Activated T-cell treated with anti-CD3 and anti-CD28 coated beads for 24 hours (primary cell): ENCODE measurements at regions not wholly inside any gene's neighbourhood (a gene's known extent, or its start where the extent isn't known, plus 50 kb on each side); places are given as distances from the start of the nearest gene placed in this dataset.

Source experiments
- DNase-seq: peaks from one replicate; pipeline ENCODE4 v3.0.0-alpha.2; 2020; ENCODE audit warnings: low read depth

- DNase-seq, result no peak
These were observed 410.7 kb upstream of the TNP1 start for GRCh38 chr2:217270485-217271121.

GRCh38 chr2:217269701-217270484, 410.0 kb upstream of the TNP1 start:
- DNase-seq, result no peak

- DNase-seq, result no peak
These were observed 409.1 kb upstream of the TNP1 start for GRCh38 chr2:217268978-217269377.

GRCh38 chr2:217267758-217268157, 407.9 kb upstream of the TNP1 start:
- no peak for DNase-seq

- DNase-seq, result no peak
These were observed 403.9 kb upstream of the TNP1 start for GRCh38 chr2:217263756-217264155.

GRCh38 chr2:217262911-217263310, 403.0 kb upstream of the TNP1 start:
- no peak for DNase-seq

GRCh38 chr2:217261452-217261851, 401.6 kb upstream of the TNP1 start:
- no peak for DNase-seq

- no peak for DNase-seq
These were observed 400.7 kb upstream of the TNP1 start for GRCh38 chr2:217260441-217261115.

GRCh38 chr2:217258170-217258569, 398.3 kb upstream of the TNP1 start:
- DNase-seq, result no peak

- DNase-seq, result no peak
These were observed 396.4 kb upstream of the TNP1 start for GRCh38 chr2:217256251-217256650.

- DNase-seq, result no peak
These were observed 394.2 kb upstream of the TNP1 start for GRCh38 chr2:217254111-217254510.

GRCh38 chr2:217252181-217252580, 392.3 kb upstream of the TNP1 start:
- DNase-seq, result no peak

GRCh38 chr2:217250013-217250524, 390.2 kb upstream of the TNP1 start:
- no peak for DNase-seq

GRCh38 chr2:217249121-217250012, 389.5 kb upstream of the TNP1 start:
- no peak for DNase-seq

GRCh38 chr2:217248312-217248935, 388.6 kb upstream of the TNP1 start:
- no peak for DNase-seq

GRCh38 chr2:217247476-217247875, 387.6 kb upstream of the TNP1 start:
- no peak for DNase-seq

- DNase-seq, result no peak
These were observed 386.2 kb upstream of the TNP1 start for GRCh38 chr2:217246108-217246507.

GRCh38 chr2:217244815-217245214, 385.0 kb upstream of the TNP1 start:
- DNase-seq, result no peak

- DNase-seq, result no peak
These were observed 383.1 kb upstream of the TNP1 start for GRCh38 chr2:217242947-217243346.

GRCh38 chr2:217231724-217232123, 371.9 kb upstream of the TNP1 start:
- no peak for DNase-seq

GRCh38 chr2:217231212-217231611, 371.3 kb upstream of the TNP1 start:
- no peak for DNase-seq
